H1 (cell line): ENCODE measurements at regions not wholly inside any gene's neighbourhood (a gene's known extent, or its start where the extent isn't known, plus 50 kb on each side); places are given as distances from the start of the nearest gene placed in this dataset.

Experiments
- CTCF ChIA-PET: fragments of 300-600 bp; sonication (Branson Sonifier 250); formaldehyde crosslinking; loops from one replicate; lab custom pipeline; 2021; ENCODE audit not compliant: partially characterized antibody; lab: Charles Lee
- POLR2A ChIA-PET: fragments of 300-600 bp; sonication (Branson Sonifier 250); formaldehyde crosslinking; loops from one replicate; lab custom pipeline; 2021; ENCODE audit warnings: inconsistent platforms; ENCODE audit not compliant: partially characterized antibody; lab: Charles Lee
- DNase-seq, 2 experiments: peaks; one replicate each; pipeline versions ENCODE4 v3.0.0 to v3.0.0-alpha.2; 2010 to 2022; ENCODE audit warnings: low spot score in 2 of 2, low read depth in 1 of 2, mixed read lengths in 1 of 2
- FAIRE-seq: peaks from 2 replicates; lab custom pipeline; 2011; peaks lifted over from hg19 to GRCh38; lab: Jason Lieb, UNC
- H2AFZ ChIP-seq: 2 replicates; pipeline ENCODE4 v1.8.1; 2012; ENCODE audit warnings: low read length, inconsistent platforms
- H2AK5ac ChIP-seq: 2 replicates; pipeline ENCODE4 v1.6.1; 2013; ENCODE audit warnings: low read depth, low read length
- H2BK120ac ChIP-seq: replicated peaks from 2 replicates; pipeline ENCODE3; 2013; ENCODE audit warnings: low read depth, low read length, inconsistent platforms
- H2BK12ac ChIP-seq: 2 replicates; pipeline ENCODE4 v1.6.1; 2013; ENCODE audit warnings: low read depth, low read length
- H2BK15ac ChIP-seq: 2 replicates; pipeline ENCODE4 v1.6.1; 2013; ENCODE audit warnings: low read length
- H2BK20ac ChIP-seq: 2 replicates; pipeline ENCODE4 v1.6.1; 2013; ENCODE audit warnings: low read length
- H2BK5ac ChIP-seq: 2 replicates; pipeline ENCODE4 v1.6.1; 2013; ENCODE audit warnings: low read depth, low read length
- H3K14ac ChIP-seq: 2 replicates; pipeline ENCODE4 v1.6.1; 2013; ENCODE audit warnings: inconsistent platforms; ENCODE audit not compliant: insufficient read length
- H3K18ac ChIP-seq: 2 replicates; pipeline ENCODE4 v1.6.1; 2013; ENCODE audit warnings: low read length; ENCODE audit errors: extremely low read depth
- H3K23ac ChIP-seq: 2 replicates; pipeline ENCODE4 v1.6.1; 2013; ENCODE audit warnings: inconsistent platforms; ENCODE audit not compliant: insufficient read length
- H3K23me2 ChIP-seq: 2 replicates; pipeline ENCODE4 v1.6.1; 2013; ENCODE audit warnings: low read depth, low read length
- H3K27ac ChIP-seq: 2 replicates; pipeline ENCODE4 v1.6.1; 2011; ENCODE audit warnings: low read depth, low read length, inconsistent platforms
- H3K27me3 ChIP-seq, 4 experiments: replicated peaks in 1 of 4; 1 replicate in 1 of 4; 2 replicates in 3 of 4; pipeline versions ENCODE4 v1.6.1 to v1.8.1; 2011 to 2013; ENCODE audit warnings: low read length in 3 of 4, mild to moderate bottlenecking in 3 of 4, inconsistent platforms in 2 of 4, mixed read lengths in 2 of 4, moderate library complexity in 1 of 4; ENCODE audit not compliant: control insufficient read depth in 3 of 4, insufficient read depth in 3 of 4; ENCODE audit errors: extremely low read depth in 1 of 4
- H3K36me3 ChIP-seq, 4 experiments: 2 replicates each; pipeline versions ENCODE4 v1.6.1 to v1.8.1; 2011 to 2013; ENCODE audit warnings: mild to moderate bottlenecking in 4 of 4, low read length in 3 of 4, moderate library complexity in 2 of 4, control low read depth in 1 of 4, inconsistent platforms in 1 of 4; ENCODE audit not compliant: insufficient read depth in 4 of 4, control insufficient read depth in 2 of 4
- H3K4ac ChIP-seq: replicated peaks from 2 replicates; pipeline ENCODE3; 2013; ENCODE audit warnings: low read length, low read depth, mixed read lengths, inconsistent platforms; ENCODE audit not compliant: insufficient read length
- H3K4me1 ChIP-seq, 4 experiments: replicated peaks in 1 of 4; 1 replicate in 1 of 4; 2 replicates in 3 of 4; pipeline versions ENCODE4 v1.6.1 to v1.8.1; 2011 to 2013; ENCODE audit warnings: low read length in 3 of 4, inconsistent platforms in 2 of 4, mixed read lengths in 1 of 4; ENCODE audit not compliant: insufficient read depth in 4 of 4, control insufficient read depth in 3 of 4
- H3K4me2 ChIP-seq, 2 experiments: 2 replicates each; pipeline versions ENCODE4 v1.6.1 to v1.8.1; 2011 to 2013; ENCODE audit warnings: low read depth in 2 of 2, low read length in 2 of 2, control low read depth in 1 of 2, inconsistent platforms in 1 of 2, mild to moderate bottlenecking in 1 of 2; ENCODE audit not compliant: insufficient read depth in 1 of 2
- H3K4me3 ChIP-seq, 4 experiments: fragments of 200-600, 300-600 bp in 1 of 4; sonication (generic), shearing (Covaris generic), sonication (Bioruptor Twin) in 1 of 4; 2 replicates each; pipeline versions ENCODE4 v1.5.1 to v1.8.1; 2011 to 2016; ENCODE audit warnings: low read length in 4 of 4, low read depth in 3 of 4, control low read depth in 2 of 4, inconsistent platforms in 2 of 4, mild to moderate bottlenecking in 2 of 4, mixed read lengths in 1 of 4, moderate library complexity in 1 of 4; ENCODE audit not compliant: insufficient read depth in 2 of 4; ENCODE audit errors: extremely low read depth in 1 of 4
- H3K56ac ChIP-seq: replicated peaks from 2 replicates; pipeline ENCODE3; 2013; ENCODE audit warnings: low read depth, mild to moderate bottlenecking, mixed read lengths, low read length, inconsistent platforms; ENCODE audit not compliant: insufficient read length
- H3K79me1 ChIP-seq: 2 replicates; pipeline ENCODE4 v1.6.1; 2013; ENCODE audit warnings: low read depth, low read length, control low read depth
- H3K79me2 ChIP-seq, 2 experiments: 2 replicates each; pipeline versions ENCODE4 v1.6.1 to v1.8.1; 2012 to 2013; ENCODE audit warnings: low read length in 2 of 2, mild to moderate bottlenecking in 2 of 2, inconsistent platforms in 1 of 2; ENCODE audit not compliant: insufficient read depth in 2 of 2, control insufficient read depth in 1 of 2
- H3K9ac ChIP-seq, 4 experiments: replicated peaks in 1 of 4; 1 replicate in 1 of 4; 2 replicates in 3 of 4; pipeline versions ENCODE4 v1.6.1 to v1.8.1; 2011 to 2013; ENCODE audit warnings: low read depth in 3 of 4, low read length in 3 of 4, control low read depth in 2 of 4, mild to moderate bottlenecking in 2 of 4, moderate library complexity in 2 of 4, inconsistent platforms in 1 of 4; ENCODE audit errors: extremely low read depth in 1 of 4
- H3K9me3 ChIP-seq, 2 experiments: 2 replicates each; pipeline versions ENCODE4 v1.6.1 to v1.8.1; 2012 to 2013; ENCODE audit warnings: mild to moderate bottlenecking in 2 of 2, moderate library complexity in 2 of 2, control low read depth in 1 of 2, inconsistent platforms in 1 of 2, low read depth in 1 of 2, low read length in 1 of 2, mixed read lengths in 1 of 2; ENCODE audit not compliant: insufficient read depth in 2 of 2
- H4K20me1 ChIP-seq, 2 experiments: replicated peaks in 1 of 2; 2 replicates each; pipeline versions ENCODE3 to v1.8.1; 2011 to 2013; ENCODE audit warnings: inconsistent platforms in 2 of 2, low read length in 2 of 2, mild to moderate bottlenecking in 1 of 2; ENCODE audit not compliant: insufficient read depth in 2 of 2, control insufficient read depth in 1 of 2
- H4K5ac ChIP-seq: 2 replicates; pipeline ENCODE4 v1.6.1; 2013; ENCODE audit warnings: low read length, low read depth, mixed read lengths, inconsistent platforms; ENCODE audit not compliant: insufficient read length
- H4K8ac ChIP-seq: 2 replicates; pipeline ENCODE4 v1.8.0; 2013; ENCODE audit warnings: mild to moderate bottlenecking, moderate library complexity, low read length, inconsistent platforms; ENCODE audit not compliant: insufficient read depth; ENCODE audit errors: extremely low read depth
- H4K91ac ChIP-seq: replicated peaks from 2 replicates; pipeline ENCODE3; 2013; ENCODE audit warnings: low read length, mixed read lengths, inconsistent platforms; ENCODE audit not compliant: insufficient read length
- ATF3 ChIP-seq: IDR thresholded peaks from 2 replicates; pipeline ENCODE4 v1.6.1; 2011; ENCODE audit warnings: low read depth, mild to moderate bottlenecking, low read length; ENCODE audit not compliant: insufficient read depth
- CBX8 ChIP-seq: fragments of 300-800, 300-1000 bp; sonication (generic); IDR thresholded peaks from 2 replicates; pipeline ENCODE4 v1.7.1; 2016; ENCODE audit warnings: low read depth, low read length, borderline replicate concordance
- CREB1 ChIP-seq: IDR thresholded peaks from 2 replicates; pipeline ENCODE4 v1.6.1; 2012; ENCODE audit warnings: inconsistent platforms
- CTCF ChIP-seq, 3 experiments: IDR thresholded peaks; 1 replicate in 2 of 3; 2 replicates in 1 of 3; pipeline versions ENCODE4 v1.5.1 to v1.6.1; 2011; ENCODE audit warnings: low read length in 3 of 3, mild to moderate bottlenecking in 3 of 3, inconsistent platforms in 2 of 3, low read depth in 1 of 3, moderate library complexity in 1 of 3; ENCODE audit not compliant: insufficient read depth in 1 of 3; ENCODE audit errors: control extremely low read depth in 1 of 3
- MAX ChIP-seq: IDR thresholded peaks from 2 replicates; pipeline ENCODE4 v1.6.1; 2012; ENCODE audit warnings: inconsistent platforms
- RFX5 ChIP-seq: IDR thresholded peaks from 2 replicates; pipeline ENCODE4 v1.6.1; 2011; ENCODE audit warnings: low read depth, low read length, improper control_type of control experiment, borderline replicate concordance
- RNF2 ChIP-seq: fragments of 200-900, 300-1000 bp; sonication (generic); IDR thresholded peaks from 2 replicates; pipeline ENCODE4 v1.7.1; 2016; ENCODE audit warnings: borderline replicate concordance, low read depth, mild to moderate bottlenecking, antibody characterized with exemption, low read length; ENCODE audit not compliant: poor library complexity, severe bottlenecking; ENCODE audit errors: missing control alignments
- SRF ChIP-seq: IDR thresholded peaks from 2 replicates; pipeline ENCODE4 v1.6.1; 2011; ENCODE audit warnings: mild to moderate bottlenecking, low read depth, low read length, moderate library complexity
- TAF1 ChIP-seq: IDR thresholded peaks from 2 replicates; pipeline ENCODE4 v1.6.1; 2011; ENCODE audit warnings: mild to moderate bottlenecking, low read depth, low read length
- TBP ChIP-seq: IDR thresholded peaks from 2 replicates; pipeline ENCODE4 v1.6.1; 2011; ENCODE audit warnings: low read depth, low read length, improper control_type of control experiment
- WGBS, 2 experiments: shearing (Covaris generic) in 1 of 2; methylation state at CpG; one replicate each; pipeline versions ENCODE4 v1.1.6 to v1.1.7; 2013 to 2015; ENCODE audit warnings: low lambda C conversion rate in 2 of 2, mixed read lengths in 2 of 2, inconsistent platforms in 1 of 2, low coverage in 1 of 2, missing lambda C conversion rate in 1 of 2; ENCODE audit not compliant: insufficient replicate concordance in 2 of 2, insufficient coverage in 1 of 2, insufficient read length in 1 of 2; ENCODE audit errors: extremely low coverage in 1 of 2, missing lambda C conversion rate in 1 of 2; 5-methylcytosine and 5-hydroxymethylcytosine counted together

GRCh38 chr6:141261016-141261671, 871.6 kb upstream of the GJE1 start:
- Histone ChIP-seq H3K4me2 (no peak overlapping the region), H3K4ac (no peak overlapping the region), H3K79me2 (no peaks in the 10 kb centered on the region), H4K8ac (peak overlapping the region; percentile 80; the same call in 1 of the 2 replicates), H3K4me1 (peaks cover 0 to 4% (median 1%) of the 10 kb centered on the region in 4 experiments; a peak in 1 of 7 replicates), H2BK12ac (no peak overlapping the region), H3K23me2 (no peaks in the 10 kb centered on the region), H2AK5ac (no peak overlapping the region), H2AFZ (peak overlapping the region; percentile 58; the same call in 1 of the 2 replicates), H3K18ac (no peak overlapping the region; the same call in 1 of the 2 replicates), H3K36me3 (no peaks in the 10 kb centered on the region), H2BK20ac (no peak overlapping the region), H3K4me3 (no peak overlapping the region), H3K14ac (no peak overlapping the region), H3K27ac (no peak overlapping the region), H3K79me1 (no peaks in the 10 kb centered on the region), H3K9me3 (no peaks in the 10 kb centered on the region; a peak in 1 of 4 replicates), H3K23ac (no peak overlapping the region), H2BK5ac (no peak overlapping the region), H2BK120ac (no peak overlapping the region), H3K56ac (no peak overlapping the region), H3K9ac (no peak overlapping the region), H3K27me3 (no peaks in the 10 kb centered on the region), H4K91ac (no peak overlapping the region), H4K5ac (no peak overlapping the region), H4K20me1 (no peaks in the 10 kb centered on the region), H2BK15ac (no peak overlapping the region)
- 93% methylated on average over 8 of the region's 10 CpGs; no CpG with 5 or more reads in 1 of the 2 experiments for WGBS, 2 experiments
- ChIA-PET CTCF (no interaction called here), POLR2A (no interaction called here)
- FAIRE-seq (no peak), DNase-seq (no peak)
- TF ChIP-seq TAF1, result no peak
- TF ChIP-seq ATF3, result no peak
- no peak for TF ChIP-seq SRF
- TF ChIP-seq RFX5, result no peak
- no peak for TF ChIP-seq CREB1
- no peak for TF ChIP-seq RNF2
- no peak for TF ChIP-seq CBX8
- no peak for TF ChIP-seq MAX
- TF ChIP-seq TBP, result no peak
- no peak for TF ChIP-seq CTCF (IDR thresholded peaks at IDR 0.05; ENCODE audit: control extremely low read depth in 1 of 3, insufficient read depth in 1 of 3, low read depth in 1 of 3, low read length in 3 of 3)
